Stimulated activated CD4-positive, alpha-beta T cell treated with anti-CD3 and anti-CD28 coated beads, TNF-alpha, amount 100 ng/mL, for 4 hours (primary cell): ENCODE measurements at regions not wholly inside any gene's neighbourhood (a gene's known extent, or its start where the extent isn't known, plus 50 kb on each side); places are given as distances from the start of the nearest gene placed in this dataset.
A peak's percentile ranks its signal among the peaks of the same experiment; 100 is the strongest.

Experiments
- DNase-seq, 3 experiments: peaks; one replicate each; pipeline ENCODE4 v3.0.0-alpha.2; 2020; ENCODE audit warnings: low read depth in 3 of 3

DNA sequence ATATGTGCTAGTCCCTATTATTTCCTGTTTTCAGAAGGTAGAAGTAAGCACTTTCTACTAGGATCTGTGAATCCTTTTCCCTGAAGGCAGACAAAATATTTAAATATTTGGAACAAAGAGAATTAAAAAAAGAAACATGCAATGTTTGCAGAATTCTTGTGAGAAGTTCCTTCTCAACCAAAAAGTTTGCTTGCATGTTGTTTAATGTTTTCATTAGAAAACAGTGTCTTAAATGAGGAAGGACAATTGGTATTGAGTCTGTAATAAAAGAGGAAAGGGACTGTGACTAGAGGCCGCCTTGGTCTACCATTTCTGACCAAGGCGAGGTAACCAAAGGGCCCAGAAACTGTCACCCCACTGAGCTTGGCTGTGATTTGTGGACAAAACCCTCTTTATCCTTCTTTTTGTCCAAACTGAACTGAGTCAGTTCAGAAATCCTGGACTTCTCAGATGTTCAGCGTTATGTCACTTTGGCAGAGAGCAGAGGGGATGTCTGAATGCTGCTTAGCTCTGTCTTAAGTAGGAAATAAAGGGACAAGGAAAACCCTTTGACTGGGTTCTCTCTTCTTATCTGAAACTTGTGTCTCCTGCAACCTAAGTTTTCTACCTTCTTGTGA is 129.8 kb upstream of the CPM start:
- DNase-seq: no peak

DNA sequence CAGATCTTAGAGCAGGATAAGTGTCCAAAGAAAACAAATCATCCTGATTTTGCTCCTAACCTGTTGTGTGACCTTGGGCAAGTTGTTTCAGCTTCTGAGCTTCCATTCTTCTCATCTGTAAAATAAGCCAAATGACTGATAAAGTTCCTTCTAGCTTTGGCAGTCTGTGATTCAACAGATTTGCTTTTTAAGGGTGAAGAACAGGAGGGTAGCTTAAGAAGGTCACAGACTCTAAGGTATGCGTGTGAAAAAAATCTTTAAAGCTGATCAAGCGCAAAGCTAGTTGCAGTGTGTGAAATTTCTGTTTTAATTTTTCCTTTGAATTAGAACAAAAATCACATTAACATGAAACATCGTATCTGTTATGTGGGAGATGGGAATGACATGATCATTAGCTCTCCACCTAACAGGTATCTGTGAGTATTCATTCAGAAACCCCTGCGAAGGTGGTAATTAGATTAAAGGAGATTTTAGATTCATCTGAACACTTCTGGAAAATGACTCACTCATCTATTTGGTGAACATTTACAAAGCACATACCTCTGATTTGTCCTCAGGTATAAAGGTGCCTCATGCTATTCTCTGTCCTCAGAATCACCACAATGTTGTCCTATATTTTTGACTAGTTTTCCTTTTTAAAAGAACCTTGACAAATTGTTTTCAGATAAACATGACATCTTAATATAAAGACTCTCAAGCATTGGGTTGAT is 131.9 kb upstream of the CPM start:
- DNase-seq: no peak

GRCh38 chr12:69065775-69066174 is 132.8 kb upstream of the CPM start:
- DNase-seq: no peak

- no peak for DNase-seq
Measured at GRCh38 chr12:69066492-69067373, 133.8 kb upstream of the CPM start.

GRCh38 chr12:69067713-69068112 is 134.7 kb upstream of the CPM start:
- DNase-seq: no peak

GRCh38 chr12:69068448-69068847 is 135.5 kb upstream of the CPM start:
- DNase-seq: no peak

GRCh38 chr12:69069479-69069878 is 136.5 kb upstream of the CPM start:
- no peak for DNase-seq

- peak in 2 of 3 experiments; percentile 32 to 36 for DNase-seq
Measured at GRCh38 chr12:69070319-69071090, 137.5 kb upstream of the CPM start.

- no peak for DNase-seq
Measured at GRCh38 chr12:69071091-69071370, 138.1 kb upstream of the CPM start.

DNA sequence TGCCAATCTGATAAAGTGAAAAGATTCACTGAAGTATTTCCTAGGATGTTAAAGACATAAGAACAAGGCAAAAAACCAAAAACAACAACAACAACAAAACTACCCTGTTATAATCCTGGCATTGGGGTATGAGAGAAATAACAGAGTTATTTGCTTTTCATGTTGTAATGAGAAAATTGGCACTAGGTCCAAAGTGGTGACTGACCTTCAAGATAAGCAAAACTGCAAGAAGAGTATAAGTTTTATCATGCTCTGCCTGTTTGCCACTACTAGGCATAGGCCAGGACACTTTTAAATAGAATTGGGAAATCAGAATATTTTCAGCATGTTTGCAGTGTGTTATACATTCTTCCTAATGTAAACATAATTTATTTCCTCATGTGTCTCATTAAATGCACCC is 140.1 kb upstream of the CPM start:
- DNase-seq: no peak

DNA sequence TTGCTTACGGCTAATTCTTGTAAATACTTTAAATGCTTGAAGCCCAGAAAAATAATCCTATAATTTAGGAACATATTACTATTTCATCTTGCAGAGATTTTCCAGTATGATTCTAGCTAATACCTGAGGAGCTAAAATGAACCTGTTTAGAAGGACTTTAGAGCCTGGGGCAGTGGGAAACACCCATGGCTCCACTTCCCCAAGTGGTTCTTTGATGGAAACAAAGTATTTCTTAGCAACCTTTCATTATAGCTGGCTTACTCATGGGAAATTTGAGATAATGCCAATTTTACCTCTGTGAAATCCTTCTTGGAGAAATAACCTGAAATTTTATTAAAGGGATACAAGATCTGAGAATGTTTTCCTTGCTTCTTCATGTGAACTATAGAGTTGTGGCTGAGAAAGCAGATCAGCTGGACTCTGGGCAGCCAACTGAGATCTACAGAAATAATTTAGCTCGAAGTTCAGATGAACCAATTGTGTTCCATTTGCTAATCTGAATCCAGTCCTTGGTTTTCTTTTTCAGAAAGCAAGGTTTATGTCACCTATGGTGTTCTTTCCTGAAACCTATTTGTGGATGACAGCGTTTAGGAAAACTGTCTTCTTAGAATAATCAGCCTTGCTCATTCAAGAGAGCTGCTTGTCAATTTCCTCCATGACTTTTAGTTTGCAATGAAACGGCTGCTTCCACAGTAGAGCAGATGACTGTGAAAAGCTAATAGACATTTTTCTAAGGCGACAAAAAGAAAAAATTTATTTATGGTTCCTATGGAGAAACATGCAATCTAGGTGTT is 141.8 kb upstream of the CPM start:
- DNase-seq: no peak

DNA sequence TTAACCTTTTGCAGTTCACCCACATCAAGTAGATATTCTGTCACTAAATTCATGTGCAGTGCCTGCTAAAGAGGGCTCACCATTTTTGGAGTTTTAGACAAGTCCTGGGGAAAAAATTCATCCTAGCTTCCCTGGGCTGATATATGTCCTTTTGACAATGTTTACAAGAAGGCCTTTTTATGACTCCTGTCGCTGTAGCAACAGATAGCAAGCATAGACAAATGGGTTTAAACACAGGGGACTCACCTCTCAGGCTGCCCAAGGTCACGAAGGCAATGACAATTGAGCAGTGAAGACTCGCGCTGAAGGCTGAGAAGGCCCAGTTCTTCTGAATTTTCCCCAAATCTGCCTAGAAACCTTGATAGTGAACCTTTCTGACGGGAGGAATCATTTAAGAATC is 150.7 kb upstream of the CPM start:
- DNase-seq: no peak

GRCh38 chr12:69084816-69085378 is 151.9 kb upstream of the CPM start:
- DNase-seq: no peak

GRCh38 chr12:69085852-69086251 is 152.9 kb upstream of the CPM start:
- no peak for DNase-seq

DNA sequence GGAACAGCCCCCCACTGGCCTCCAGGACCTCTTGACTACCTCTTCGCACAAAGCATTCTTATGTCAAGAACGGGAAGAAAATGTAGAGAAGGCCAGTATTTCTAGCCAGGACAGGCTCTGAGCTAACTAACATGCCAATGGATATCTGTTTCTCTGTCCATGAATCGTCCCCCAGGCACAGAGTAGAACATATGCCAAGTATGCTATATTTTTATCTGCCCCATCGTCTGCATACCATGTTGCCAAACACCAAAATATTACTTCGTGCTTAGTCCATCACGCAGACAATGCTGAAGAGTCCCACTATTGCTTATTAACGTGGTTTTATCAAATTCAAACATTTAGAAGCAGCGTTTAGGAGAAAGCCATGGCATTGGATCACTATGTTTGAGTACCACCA is 151.4 kb upstream of the CPSF6 start:
- no peak for DNase-seq

GRCh38 chr12:69090722-69091121 is 148.6 kb upstream of the CPSF6 start:
- no peak for DNase-seq

GRCh38 chr12:69091442-69092017 is 147.8 kb upstream of the CPSF6 start:
- DNase-seq: no peak

DNA sequence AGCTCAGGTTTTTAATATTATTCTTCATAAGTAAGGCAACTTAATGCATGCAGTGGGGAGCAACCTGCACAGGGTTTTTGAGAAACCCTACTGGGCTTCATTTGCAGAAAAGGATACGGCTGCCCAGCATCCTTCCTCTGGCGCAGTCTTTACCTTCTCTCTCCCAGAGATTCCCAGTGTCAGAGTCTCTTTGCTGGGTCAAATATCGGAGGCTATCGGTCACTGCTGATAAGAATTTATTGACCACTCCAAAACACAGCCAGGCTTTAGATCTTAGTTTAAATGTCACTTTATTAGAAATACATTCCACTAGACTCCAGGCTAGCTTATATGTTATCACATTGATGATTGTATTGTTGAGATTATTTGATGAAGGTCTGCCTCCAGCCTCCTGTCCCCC is 147.2 kb upstream of the CPSF6 start:
- no peak for DNase-seq

DNA sequence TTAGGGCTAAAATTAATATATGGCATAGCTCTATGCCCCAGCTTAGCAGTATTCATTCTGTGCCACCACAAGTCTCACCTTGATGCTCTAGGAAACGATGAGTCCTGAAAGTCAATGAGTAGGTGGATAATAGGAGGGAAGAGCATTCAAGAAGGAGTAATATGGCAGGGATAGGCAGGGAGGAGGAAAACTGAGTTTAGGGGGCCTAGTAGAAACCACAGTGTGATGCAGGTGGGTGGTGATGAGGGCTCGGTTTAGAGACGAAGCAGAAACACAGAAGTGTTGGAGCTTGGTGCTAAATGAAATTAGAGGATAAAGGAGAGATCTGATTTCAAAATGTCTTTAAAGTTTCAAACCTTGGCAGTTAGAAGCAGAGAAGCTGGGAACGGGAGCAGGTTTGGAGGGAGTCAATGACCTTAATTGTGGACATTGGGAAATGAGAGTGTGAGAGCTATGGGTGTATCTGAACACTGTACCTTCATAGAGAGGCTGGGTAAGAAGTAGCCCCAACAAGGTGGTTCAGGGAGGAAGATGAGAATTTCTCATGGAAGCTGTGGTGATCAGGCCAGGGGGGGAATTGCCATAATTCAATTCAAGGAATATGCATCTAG is 144.7 kb upstream of the CPSF6 start:
- no peak for DNase-seq

GRCh38 chr12:69095765-69096477 is 143.4 kb upstream of the CPSF6 start:
- DNase-seq: no peak
